Heart right ventricle (tissue), 16 donors: ENCODE measurements at regions not wholly inside any gene's neighbourhood (a gene's known extent, or its start where the extent isn't known, plus 50 kb on each side); places are given as distances from the start of the nearest gene placed in this dataset.

Source experiments
- ATAC-seq, 8 donors: fragments of 200-7000 bp; cut with Tn5 transposase; one replicate each; pipeline ENCODE4 v1.9.1; 2020; ENCODE audit warnings: mild to moderate bottlenecking in 8 of 8, moderate library complexity in 8 of 8, moderate number of reproducible peaks in 1 of 8
- DNase-seq, 2 donors: peaks; one replicate each; pipeline ENCODE4 v3.0.0-alpha.2; 2020
- H3K27ac ChIP-seq, 10 donors: fragments of 200-600 bp; sonication (generic) in 2 of 10; one replicate each; pipeline versions ENCODE4 v1.5.0 to v1.8.0; 2020 to 2022; ENCODE audit warnings: mild to moderate bottlenecking in 3 of 10
- H3K27me3 ChIP-seq, 7 donors: fragments of 200-600 bp; one replicate each; pipeline ENCODE4 v1.8.0; 2021 to 2022; ENCODE audit warnings: mild to moderate bottlenecking in 2 of 7
- H3K36me3 ChIP-seq, 9 donors: fragments of 200-600 bp; sonication (generic) in 1 of 9; one replicate each; pipeline versions ENCODE4 v1.5.0 to v1.8.0; 2020 to 2022; ENCODE audit warnings: mild to moderate bottlenecking in 2 of 9
- H3K4me1 ChIP-seq, 9 donors: fragments of 200-600 bp; sonication (generic) in 1 of 9; one replicate each; pipeline versions ENCODE4 v1.5.0 to v1.8.0; 2020 to 2022; ENCODE audit warnings: mild to moderate bottlenecking in 4 of 9
- H3K4me3 ChIP-seq, 10 donors: fragments of 200-600 bp; sonication (generic) in 2 of 10; one replicate each; pipeline versions ENCODE4 v1.5.0 to v1.8.0; 2020 to 2022; ENCODE audit warnings: mild to moderate bottlenecking in 7 of 10, moderate library complexity in 2 of 10
- H3K9me3 ChIP-seq, 11 donors: fragments of 200-600 bp in 10 of 11; sonication (generic) in 2 of 11; one replicate each; pipeline versions ENCODE4 v1.5.0 to v1.8.0; 2013 to 2022; ENCODE audit warnings: mild to moderate bottlenecking in 2 of 11, control low read depth in 1 of 11, moderate library complexity in 1 of 11
- WGBS, 2 donors: extraction: QIAGEN DNeasy Blood & Tissue Kit; methylation state at CpG; one replicate each; pipeline ENCODE4 v1.1.7; 2013; ENCODE audit warnings: inconsistent platforms in 1 of 2; 5-methylcytosine and 5-hydroxymethylcytosine counted together
- intact Hi-C, 10 donors: fragments of 100-400 bp; cut with DNase I; formaldehyde crosslinking; loops; one replicate each; pipeline versions ENCODE4 v1.11.1 to v1.14.2; 2022
- TF ChIP-seq, protein P1 (sequence below), 9 donors: fragments of 200-600 bp; sonication (generic) in 2 of 9; IDR thresholded peaks; one replicate each; pipeline versions ENCODE4 v1.5.0 to v1.8.0; 2021 to 2022; ENCODE audit warnings: antibody characterized with exemption in 9 of 9, mild to moderate bottlenecking in 5 of 9, moderate library complexity in 1 of 9
- donor health status: Arrhythmogenic right ventricular cardiomyopathy.
- donor health status: ischemic (EF 13 %, LVEDD 7.1; RV severe dilation, severe dysfunction).
- donor health status: healthy with polysubstance abuse.
- donor health status: DM: no; HTN: yes; CAD: no.
- donor health status: DM: no; HTN: no; CAD: no.
- donor health status: ischemic (EF 25% LVEDD 6.9; RV normal size, moderate dysfunction).
- donor health status: ischemic (EF 25% LVEDD 5.7; RV mildly dilated, moderate dysfunction).
- donor health status: healthy.
- donor health status: DM: yes; HTN: yes; CAD: no.
- donor health status: Ischemic cardiomyopathy.
- donor health status: ischemic (EF 35%, LVEDD 5.7; RV mildly dilated, moderate dysfunction).
- donor health status: nonischemic (EF 11% LVEDD 7.7; RV severe dilation, severe dysfunction).
- donor health status: DM: yes; HTN: yes; CAD: no.
- donor health status: PGD.
- donor health status: ischemic (EF 29% LVEDD 5.4; RV normal size, mild dysfunction).
- donor health status: nonischemic (EF 23%, LVEDD 6.1; RV moderate dilation, normal function).

DNA sequence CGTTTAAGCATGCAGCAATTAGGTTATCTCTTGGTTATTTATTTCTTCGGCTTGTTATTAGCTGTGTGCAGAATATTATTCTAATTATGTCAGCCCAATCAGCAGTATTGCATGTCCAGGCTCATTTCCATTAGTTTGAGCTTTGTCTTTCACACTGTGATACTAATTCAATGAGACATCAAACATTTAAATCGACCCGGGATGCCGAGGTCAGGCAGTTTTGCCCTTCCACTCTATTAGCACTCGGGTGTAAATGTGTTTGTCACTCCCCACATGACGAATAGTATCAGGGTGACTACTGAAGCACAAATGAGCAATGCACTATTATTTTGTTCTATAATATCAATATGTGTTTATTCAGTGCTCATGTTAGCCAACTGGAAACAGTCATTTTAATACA lies 170.9 kb downstream of the ANXA2 start:
- Histone ChIP-seq H3K9me3 (no peaks in the 10 kb centered on the region), H3K4me1 (no peaks in the 10 kb centered on the region), H3K27me3 (peaks cover 0 to 34% (median 2%) of the 10 kb centered on the region in 7 donors), H3K36me3 (no peaks in the 10 kb centered on the region), H3K27ac (no peak overlapping the region), H3K4me3 (no peak overlapping the region)
- TF ChIP-seq, protein P1, sequence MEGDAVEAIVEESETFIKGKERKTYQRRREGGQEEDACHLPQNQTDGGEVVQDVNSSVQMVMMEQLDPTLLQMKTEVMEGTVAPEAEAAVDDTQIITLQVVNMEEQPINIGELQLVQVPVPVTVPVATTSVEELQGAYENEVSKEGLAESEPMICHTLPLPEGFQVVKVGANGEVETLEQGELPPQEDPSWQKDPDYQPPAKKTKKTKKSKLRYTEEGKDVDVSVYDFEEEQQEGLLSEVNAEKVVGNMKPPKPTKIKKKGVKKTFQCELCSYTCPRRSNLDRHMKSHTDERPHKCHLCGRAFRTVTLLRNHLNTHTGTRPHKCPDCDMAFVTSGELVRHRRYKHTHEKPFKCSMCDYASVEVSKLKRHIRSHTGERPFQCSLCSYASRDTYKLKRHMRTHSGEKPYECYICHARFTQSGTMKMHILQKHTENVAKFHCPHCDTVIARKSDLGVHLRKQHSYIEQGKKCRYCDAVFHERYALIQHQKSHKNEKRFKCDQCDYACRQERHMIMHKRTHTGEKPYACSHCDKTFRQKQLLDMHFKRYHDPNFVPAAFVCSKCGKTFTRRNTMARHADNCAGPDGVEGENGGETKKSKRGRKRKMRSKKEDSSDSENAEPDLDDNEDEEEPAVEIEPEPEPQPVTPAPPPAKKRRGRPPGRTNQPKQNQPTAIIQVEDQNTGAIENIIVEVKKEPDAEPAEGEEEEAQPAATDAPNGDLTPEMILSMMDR (IDR thresholded peaks at IDR 0.05): no peak
- DNase-seq (no peak), ATAC-seq (no peak)
- WGBS, 2 donors: 65 to 68% methylated on average over 7 of the region's 7 CpGs
- intact Hi-C loops: no loop called here

DNA sequence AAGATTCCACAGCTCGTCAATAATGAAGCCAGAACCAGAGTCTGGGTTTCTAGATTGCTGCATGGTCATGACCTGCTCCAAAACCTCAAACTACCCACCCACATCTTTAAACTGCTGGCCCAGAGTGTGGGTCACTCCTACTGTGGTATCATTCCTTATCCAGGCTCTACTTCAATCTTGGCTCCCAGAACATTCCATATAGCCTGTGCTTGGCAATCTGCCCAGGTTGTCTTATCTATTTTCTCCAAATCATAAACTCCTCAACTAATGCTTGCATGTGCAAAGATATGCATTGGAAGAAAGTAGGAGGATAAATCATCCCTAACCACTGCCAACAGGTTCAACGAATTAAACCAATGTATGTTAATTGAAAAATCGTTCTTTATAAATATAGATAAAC lies 169.7 kb downstream of the ANXA2 start:
- DNase-seq (no peak), ATAC-seq (no peak)
- intact Hi-C loops: no loop called here
- Histone ChIP-seq H3K27ac (no peak overlapping the region), H3K9me3 (no peaks in the 10 kb centered on the region), H3K4me3 (no peak overlapping the region), H3K4me1 (no peaks in the 10 kb centered on the region), H3K36me3 (no peaks in the 10 kb centered on the region), H3K27me3 (peaks cover 0 to 44% (median 4%) of the 10 kb centered on the region in 7 donors)
- TF ChIP-seq, protein P1 (IDR thresholded peaks at IDR 0.05): no peak
- WGBS, 2 donors: 49 to 66% methylated on average over 3 of the region's 3 CpGs

DNA sequence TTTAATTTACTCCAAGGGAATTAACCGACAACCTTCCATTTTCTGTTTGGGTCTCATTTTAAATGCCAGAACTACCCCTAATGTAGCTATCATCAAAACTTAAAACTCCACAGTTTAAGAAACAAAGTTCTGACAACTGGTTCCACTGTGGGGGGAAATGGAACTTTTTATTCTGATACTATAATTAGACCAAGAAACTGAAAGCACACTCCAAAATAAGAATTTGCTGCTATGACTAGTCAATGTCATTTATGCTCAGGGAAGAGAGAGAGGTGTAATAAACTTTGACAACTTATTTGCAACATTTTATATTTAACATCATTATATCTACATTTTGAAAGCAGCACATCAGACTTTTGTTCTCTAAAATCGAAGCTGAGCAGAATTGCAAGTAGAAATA lies 169.2 kb downstream of the ANXA2 start:
- intact Hi-C loops: no loop called here

DNA sequence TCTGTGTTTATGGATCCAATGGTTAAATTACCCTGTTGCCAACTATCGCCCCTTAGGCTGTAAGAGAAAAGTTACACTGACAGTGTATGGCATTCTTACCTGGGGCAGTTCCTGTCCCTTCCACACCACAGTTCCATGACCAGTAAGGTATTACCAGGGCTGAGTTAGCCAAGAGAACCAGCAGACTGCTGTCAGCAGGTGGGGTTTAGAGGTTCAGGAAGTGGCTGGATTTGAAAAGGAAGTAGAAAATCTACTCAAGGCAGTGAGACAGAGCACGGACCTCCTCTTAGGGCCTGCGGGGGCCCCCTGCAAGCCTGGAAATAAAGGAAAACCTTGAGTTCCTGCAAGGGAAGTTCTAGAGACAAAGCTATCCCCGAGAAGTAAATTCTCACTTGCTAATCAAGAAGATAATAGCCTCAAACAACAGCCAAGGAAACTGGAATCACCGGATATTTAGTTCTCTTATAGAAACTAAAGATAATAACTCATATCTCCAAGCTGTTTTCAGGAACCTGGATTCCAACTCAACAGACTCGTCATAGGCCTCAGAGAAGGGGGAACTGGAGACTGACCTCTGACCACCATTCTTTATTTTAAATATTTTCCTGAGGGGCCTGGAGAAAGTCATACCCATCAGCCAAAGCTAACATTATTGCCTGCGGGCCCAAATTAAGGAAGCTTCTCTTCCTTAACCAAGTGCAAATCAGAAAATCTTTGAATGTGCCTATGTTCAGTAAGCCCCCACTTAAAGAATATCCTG lies 161.7 kb downstream of the ANXA2 start:
- Histone ChIP-seq H3K27me3 (peaks cover 0 to 44% (median 4%) of the 10 kb centered on the region in 7 donors), H3K36me3 (no peaks in the 10 kb centered on the region), H3K4me1 (no peaks in the 10 kb centered on the region), H3K9me3 (no peaks in the 10 kb centered on the region), H3K4me3 (no peak overlapping the region), H3K27ac (no peak overlapping the region)
- DNase-seq: no peak
- WGBS, 2 donors: 40 to 45% methylated on average over 7 of the region's 7 CpGs
- no peak for ATAC-seq
- TF ChIP-seq, protein P1 (IDR thresholded peaks at IDR 0.05): no peak
- intact Hi-C loops: no loop called here

More for the DNA sequence above, 169.2 kb downstream of the ANXA2 start:
- Histone ChIP-seq H3K36me3 (no peaks in the 10 kb centered on the region), H3K4me3 (no peak overlapping the region), H3K9me3 (no peaks in the 10 kb centered on the region), H3K4me1 (no peaks in the 10 kb centered on the region), H3K27ac (no peak overlapping the region), H3K27me3 (peaks cover 0 to 44% (median 4%) of the 10 kb centered on the region in 7 donors)
- TF ChIP-seq, protein P1 (IDR thresholded peaks at IDR 0.05): no peak
- 81 to 85% methylated on average over 2 of the region's 2 CpGs for WGBS, 2 donors
- ATAC-seq (no peak), DNase-seq (no peak)
